Mammary epithelial cell (primary cell): ENCODE measurements at regions not wholly inside any gene's neighbourhood (a gene's known extent, or its start where the extent isn't known, plus 50 kb on each side); places are given as distances from the start of the nearest gene placed in this dataset.

Source experiments
- EZH2 ChIP-seq: IDR thresholded peaks from 2 replicates; pipeline ENCODE4 v1.6.1; 2012; ENCODE audit warnings: low read length, inconsistent platforms, borderline replicate concordance
- TF ChIP-seq, protein P1 (sequence below), 2 donors: IDR thresholded peaks in 1 of 2; conservative IDR thresholded peaks in 1 of 2; 2 replicates each; pipeline ENCODE4 v1.5.1; 2011 to 2012; ENCODE audit warnings: inconsistent platforms in 2 of 2, low read length in 2 of 2, mild to moderate bottlenecking in 2 of 2, control low read depth in 1 of 2, low read depth in 1 of 2; ENCODE audit not compliant: insufficient read depth in 1 of 2; ENCODE audit errors: extremely low read depth in 1 of 2

DNA sequence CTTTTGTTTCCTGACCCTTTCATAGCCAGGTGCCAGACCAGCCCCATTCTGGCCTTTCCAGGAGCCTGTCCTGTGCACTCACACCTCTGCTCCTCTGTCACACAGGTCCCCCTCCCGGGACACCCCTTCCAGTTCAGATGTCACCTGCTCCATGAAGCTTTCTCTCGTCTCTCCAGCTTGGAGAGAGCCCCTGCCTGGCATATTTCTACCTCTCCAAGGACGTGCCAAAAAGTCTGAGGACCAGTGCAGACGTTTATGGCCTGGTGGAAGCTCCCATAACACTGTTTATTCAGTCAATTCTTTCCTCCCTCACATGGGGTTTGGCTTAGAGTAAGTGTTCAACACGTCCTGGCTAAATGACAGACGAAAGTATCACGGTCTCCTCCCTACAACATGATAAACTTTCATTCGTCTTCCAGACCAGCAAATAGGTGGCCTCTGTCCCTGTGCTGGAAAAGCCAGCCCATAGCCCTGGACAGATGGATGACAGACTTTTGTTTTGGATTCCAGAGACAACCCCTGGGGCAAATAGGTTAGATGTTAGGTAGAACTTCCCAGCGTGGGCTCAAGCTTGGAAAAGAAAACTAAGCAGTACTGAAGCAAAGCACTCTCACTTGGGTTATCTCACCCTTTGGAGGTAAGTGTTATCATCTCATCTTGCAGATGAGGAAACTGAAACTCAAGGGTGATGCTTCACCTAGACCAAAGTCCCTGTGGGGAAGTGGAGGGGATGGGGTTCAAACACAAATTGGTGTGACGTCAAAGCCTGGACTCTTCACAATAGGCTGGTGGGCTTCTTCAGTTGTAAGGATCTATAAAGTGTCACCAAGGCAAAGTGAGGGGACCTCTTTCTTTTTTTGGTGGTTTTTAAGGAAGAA lies 52.9 kb upstream of the ECE1 start:
- no peak for TF ChIP-seq EZH2
- TF ChIP-seq, protein P1, sequence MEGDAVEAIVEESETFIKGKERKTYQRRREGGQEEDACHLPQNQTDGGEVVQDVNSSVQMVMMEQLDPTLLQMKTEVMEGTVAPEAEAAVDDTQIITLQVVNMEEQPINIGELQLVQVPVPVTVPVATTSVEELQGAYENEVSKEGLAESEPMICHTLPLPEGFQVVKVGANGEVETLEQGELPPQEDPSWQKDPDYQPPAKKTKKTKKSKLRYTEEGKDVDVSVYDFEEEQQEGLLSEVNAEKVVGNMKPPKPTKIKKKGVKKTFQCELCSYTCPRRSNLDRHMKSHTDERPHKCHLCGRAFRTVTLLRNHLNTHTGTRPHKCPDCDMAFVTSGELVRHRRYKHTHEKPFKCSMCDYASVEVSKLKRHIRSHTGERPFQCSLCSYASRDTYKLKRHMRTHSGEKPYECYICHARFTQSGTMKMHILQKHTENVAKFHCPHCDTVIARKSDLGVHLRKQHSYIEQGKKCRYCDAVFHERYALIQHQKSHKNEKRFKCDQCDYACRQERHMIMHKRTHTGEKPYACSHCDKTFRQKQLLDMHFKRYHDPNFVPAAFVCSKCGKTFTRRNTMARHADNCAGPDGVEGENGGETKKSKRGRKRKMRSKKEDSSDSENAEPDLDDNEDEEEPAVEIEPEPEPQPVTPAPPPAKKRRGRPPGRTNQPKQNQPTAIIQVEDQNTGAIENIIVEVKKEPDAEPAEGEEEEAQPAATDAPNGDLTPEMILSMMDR (conservative IDR thresholded peaks at IDR 0.05 in 1 of 2, IDR thresholded peaks at IDR 0.05 in 1 of 2; ENCODE audit: extremely low read depth in 1 of 2, insufficient read depth in 1 of 2, low read depth in 1 of 2, low read length in 2 of 2) = no peak
